ENCODE measurements at regions not wholly inside any gene's neighbourhood (a gene's known extent, or its start where the extent isn't known, plus 50 kb on each side); places are given as distances from the start of the nearest gene placed in this dataset.

- Histone ChIP-seq H4K20me1 (ENCODE audit: insufficient read depth, low read length) (no peaks in the 10 kb centered on the region), H3K27me3 (ENCODE audit: control insufficient read depth in 1 of 2, insufficient read depth in 2 of 2, low read length in 2 of 2) (no peaks in the 10 kb centered on the region), H3K4me2 (ENCODE audit: low read depth, low read length) (no peak overlapping the region), H3K36me3 (replicated peaks in 1 of 2; ENCODE audit: control insufficient read depth in 1 of 2, insufficient read depth in 2 of 2, low read length in 2 of 2) (no peaks in the 10 kb centered on the region), H3K27ac (ENCODE audit: extremely low read length, insufficient read depth, low read length) (no peak overlapping the region), H3K4me1 (ENCODE audit: insufficient read depth, low read length) (no peaks in the 10 kb centered on the region), H3K79me2 (ENCODE audit: insufficient read depth, low read length) (no peaks in the 10 kb centered on the region), H3K4me3 (replicated peaks in 1 of 3; ENCODE audit: insufficient read depth in 1 of 3, low read depth in 2 of 3, low read length in 3 of 3) (no peak overlapping the region), H3K9me3 (ENCODE audit: low read length) (peaks cover 66% of the 10 kb centered on the region), H3K9ac (ENCODE audit: insufficient read depth, low read depth, low read length) (no peak overlapping the region), H2AFZ (ENCODE audit: low read length) (no peak overlapping the region)
- BruUV-seq (replicated peaks), result no TSS peak
- DNase-seq (ENCODE audit: low spot score) (no peak), FAIRE-seq (no peak), ATAC-seq (no peak)
- POLR2A ChIA-PET, result no interaction called here
- TF ChIP-seq, protein P1, sequence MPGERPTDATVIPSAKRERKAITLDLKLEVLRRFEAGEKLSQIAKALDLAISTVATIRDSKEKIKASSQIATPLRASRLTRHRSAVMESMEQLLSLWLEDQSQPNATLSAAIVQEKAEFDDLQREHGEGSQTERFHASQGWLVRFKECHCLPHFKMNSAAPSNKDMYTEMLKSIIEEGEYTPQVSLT (CRISPR knock-in tag; IDR thresholded peaks at IDR 0.05; ENCODE audit: borderline replicate concordance, low read depth), result no peak
- TF ChIP-seq NPAS2 (CRISPR knock-in tag; IDR thresholded peaks at IDR 0.05; ENCODE audit: borderline replicate concordance) (no peak), ZNF660 (CRISPR knock-in tag; IDR thresholded peaks at IDR 0.05; ENCODE audit: borderline replicate concordance, low read depth) (no peak), ZUFSP (CRISPR knock-in tag; IDR thresholded peaks at IDR 0.05; ENCODE audit: borderline replicate concordance) (no peak)
- TF ChIP-seq, protein P2, sequence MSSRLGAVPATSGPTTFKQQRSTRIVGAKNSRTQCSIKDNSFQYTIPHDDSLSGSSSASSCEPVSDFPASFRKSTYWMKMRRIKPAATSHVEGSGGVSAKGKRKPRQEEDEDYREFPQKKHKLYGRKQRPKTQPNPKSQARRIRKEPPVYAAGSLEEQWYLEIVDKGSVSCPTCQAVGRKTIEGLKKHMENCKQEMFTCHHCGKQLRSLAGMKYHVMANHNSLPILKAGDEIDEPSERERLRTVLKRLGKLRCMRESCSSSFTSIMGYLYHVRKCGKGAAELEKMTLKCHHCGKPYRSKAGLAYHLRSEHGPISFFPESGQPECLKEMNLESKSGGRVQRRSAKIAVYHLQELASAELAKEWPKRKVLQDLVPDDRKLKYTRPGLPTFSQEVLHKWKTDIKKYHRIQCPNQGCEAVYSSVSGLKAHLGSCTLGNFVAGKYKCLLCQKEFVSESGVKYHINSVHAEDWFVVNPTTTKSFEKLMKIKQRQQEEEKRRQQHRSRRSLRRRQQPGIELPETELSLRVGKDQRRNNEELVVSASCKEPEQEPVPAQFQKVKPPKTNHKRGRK (CRISPR knock-in tag; IDR thresholded peaks at IDR 0.05), result no peak
- intact Hi-C loops (cut with micrococcal nuclease; ENCODE audit: unreplicated experiment), result no loop called here
- CTCF ChIA-PET (ENCODE audit: low intra/inter-chr PET ratio, low total read pairs), result no interaction called here
- in situ Hi-C loops (cut with HindIII; ENCODE audit: extremely low pct_ligation_motif_present, low pct_unique_long_range_greater_than_20kb), result no loop called here
Observed at GRCh38 chr4:20075248-20075871, 176.3 kb upstream of the SLIT2 start.

Measured in HepG2 (cell line).